H1 (cell line): ENCODE measurements at regions not wholly inside any gene's neighbourhood (a gene's known extent, or its start where the extent isn't known, plus 50 kb on each side); places are given as distances from the start of the nearest gene placed in this dataset.

Experiments used
- BCL11A ChIP-seq, 2 experiments: IDR thresholded peaks; one replicate each; pipeline ENCODE4 v1.6.1; 2011; ENCODE audit warnings: low read depth in 2 of 2, low read length in 2 of 2, mild to moderate bottlenecking in 2 of 2
- HDAC2 ChIP-seq, 2 experiments: fragments of 300-600 bp in 1 of 2; sonication (generic) in 1 of 2; IDR thresholded peaks; 2 replicates each; pipeline ENCODE4 v1.6.1; 2011 to 2012; ENCODE audit warnings: low read depth in 2 of 2, low read length in 2 of 2, mild to moderate bottlenecking in 2 of 2, moderate library complexity in 2 of 2, borderline replicate concordance in 1 of 2, inconsistent platforms in 1 of 2
- KDM1A ChIP-seq: fragments of 200-600, 300-600 bp; sonication (generic); IDR thresholded peaks from 2 replicates; pipeline ENCODE4 v1.7.1; 2016; ENCODE audit warnings: mild to moderate bottlenecking, low read length, borderline replicate concordance
- KDM4A ChIP-seq: IDR thresholded peaks from one replicate; pipeline ENCODE4 v1.7.1; 2012; ENCODE audit warnings: low read depth, mild to moderate bottlenecking, moderate library complexity, low read length, inconsistent platforms; ENCODE audit not compliant: severe bottlenecking
- KDM5A ChIP-seq: fragments of 200-600 bp; IDR thresholded peaks from 2 replicates; pipeline ENCODE4 v1.7.1; 2012; ENCODE audit warnings: mild to moderate bottlenecking, low read length, inconsistent platforms, mixed read lengths
- PHF8 ChIP-seq: fragments of 200-600 bp; sonication (generic); conservative IDR thresholded peaks from 2 replicates; pipeline ENCODE4 v1.7.1; 2012; ENCODE audit warnings: low read depth, mild to moderate bottlenecking, inconsistent platforms, low read length, moderate library complexity
- POU5F1 ChIP-seq: IDR thresholded peaks from 2 replicates; pipeline ENCODE4 v1.6.1; 2011; ENCODE audit warnings: low read depth, mild to moderate bottlenecking, low read length, moderate library complexity
- SAP30 ChIP-seq: fragments of 300-600 bp; sonication (generic); IDR thresholded peaks from 2 replicates; pipeline ENCODE4 v1.7.1; 2012; ENCODE audit warnings: low read length, moderate library complexity, mild to moderate bottlenecking, inconsistent platforms; ENCODE audit not compliant: insufficient read depth, insufficient replicate concordance
- SRF ChIP-seq: IDR thresholded peaks from 2 replicates; pipeline ENCODE4 v1.6.1; 2011; ENCODE audit warnings: mild to moderate bottlenecking, low read depth, low read length, moderate library complexity
- TCF12 ChIP-seq: IDR thresholded peaks from 2 replicates; pipeline ENCODE4 v1.6.1; 2011; ENCODE audit warnings: low read depth, mild to moderate bottlenecking, low read length
- TF ChIP-seq, protein P1 (sequence below): fragments of 300-600 bp; sonication (generic); IDR thresholded peaks from 2 replicates; pipeline ENCODE4 v1.7.1; 2012; ENCODE audit warnings: low read length, moderate library complexity, mild to moderate bottlenecking, inconsistent platforms; ENCODE audit not compliant: insufficient replicate concordance

DNA sequence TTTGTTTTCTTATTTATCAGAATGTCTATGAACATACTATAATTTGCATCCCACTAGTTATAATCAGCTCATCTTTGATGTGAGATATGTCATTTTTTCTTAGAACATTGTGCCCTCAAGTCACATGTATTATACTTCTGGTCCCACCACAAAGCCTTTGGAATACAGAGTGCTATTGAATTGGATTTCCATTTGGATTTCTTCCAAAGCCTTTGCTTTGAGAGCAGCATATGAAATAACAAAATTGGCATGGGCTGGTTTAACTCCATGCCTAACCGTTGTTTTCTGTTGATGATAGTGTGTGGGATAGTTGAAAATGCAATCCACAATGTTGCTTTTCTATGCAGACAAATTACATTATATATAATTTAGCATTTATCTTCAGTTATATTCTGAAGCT lies 284.5 kb upstream of the PLSCR5 start (continued):
- TF ChIP-seq, protein P1, sequence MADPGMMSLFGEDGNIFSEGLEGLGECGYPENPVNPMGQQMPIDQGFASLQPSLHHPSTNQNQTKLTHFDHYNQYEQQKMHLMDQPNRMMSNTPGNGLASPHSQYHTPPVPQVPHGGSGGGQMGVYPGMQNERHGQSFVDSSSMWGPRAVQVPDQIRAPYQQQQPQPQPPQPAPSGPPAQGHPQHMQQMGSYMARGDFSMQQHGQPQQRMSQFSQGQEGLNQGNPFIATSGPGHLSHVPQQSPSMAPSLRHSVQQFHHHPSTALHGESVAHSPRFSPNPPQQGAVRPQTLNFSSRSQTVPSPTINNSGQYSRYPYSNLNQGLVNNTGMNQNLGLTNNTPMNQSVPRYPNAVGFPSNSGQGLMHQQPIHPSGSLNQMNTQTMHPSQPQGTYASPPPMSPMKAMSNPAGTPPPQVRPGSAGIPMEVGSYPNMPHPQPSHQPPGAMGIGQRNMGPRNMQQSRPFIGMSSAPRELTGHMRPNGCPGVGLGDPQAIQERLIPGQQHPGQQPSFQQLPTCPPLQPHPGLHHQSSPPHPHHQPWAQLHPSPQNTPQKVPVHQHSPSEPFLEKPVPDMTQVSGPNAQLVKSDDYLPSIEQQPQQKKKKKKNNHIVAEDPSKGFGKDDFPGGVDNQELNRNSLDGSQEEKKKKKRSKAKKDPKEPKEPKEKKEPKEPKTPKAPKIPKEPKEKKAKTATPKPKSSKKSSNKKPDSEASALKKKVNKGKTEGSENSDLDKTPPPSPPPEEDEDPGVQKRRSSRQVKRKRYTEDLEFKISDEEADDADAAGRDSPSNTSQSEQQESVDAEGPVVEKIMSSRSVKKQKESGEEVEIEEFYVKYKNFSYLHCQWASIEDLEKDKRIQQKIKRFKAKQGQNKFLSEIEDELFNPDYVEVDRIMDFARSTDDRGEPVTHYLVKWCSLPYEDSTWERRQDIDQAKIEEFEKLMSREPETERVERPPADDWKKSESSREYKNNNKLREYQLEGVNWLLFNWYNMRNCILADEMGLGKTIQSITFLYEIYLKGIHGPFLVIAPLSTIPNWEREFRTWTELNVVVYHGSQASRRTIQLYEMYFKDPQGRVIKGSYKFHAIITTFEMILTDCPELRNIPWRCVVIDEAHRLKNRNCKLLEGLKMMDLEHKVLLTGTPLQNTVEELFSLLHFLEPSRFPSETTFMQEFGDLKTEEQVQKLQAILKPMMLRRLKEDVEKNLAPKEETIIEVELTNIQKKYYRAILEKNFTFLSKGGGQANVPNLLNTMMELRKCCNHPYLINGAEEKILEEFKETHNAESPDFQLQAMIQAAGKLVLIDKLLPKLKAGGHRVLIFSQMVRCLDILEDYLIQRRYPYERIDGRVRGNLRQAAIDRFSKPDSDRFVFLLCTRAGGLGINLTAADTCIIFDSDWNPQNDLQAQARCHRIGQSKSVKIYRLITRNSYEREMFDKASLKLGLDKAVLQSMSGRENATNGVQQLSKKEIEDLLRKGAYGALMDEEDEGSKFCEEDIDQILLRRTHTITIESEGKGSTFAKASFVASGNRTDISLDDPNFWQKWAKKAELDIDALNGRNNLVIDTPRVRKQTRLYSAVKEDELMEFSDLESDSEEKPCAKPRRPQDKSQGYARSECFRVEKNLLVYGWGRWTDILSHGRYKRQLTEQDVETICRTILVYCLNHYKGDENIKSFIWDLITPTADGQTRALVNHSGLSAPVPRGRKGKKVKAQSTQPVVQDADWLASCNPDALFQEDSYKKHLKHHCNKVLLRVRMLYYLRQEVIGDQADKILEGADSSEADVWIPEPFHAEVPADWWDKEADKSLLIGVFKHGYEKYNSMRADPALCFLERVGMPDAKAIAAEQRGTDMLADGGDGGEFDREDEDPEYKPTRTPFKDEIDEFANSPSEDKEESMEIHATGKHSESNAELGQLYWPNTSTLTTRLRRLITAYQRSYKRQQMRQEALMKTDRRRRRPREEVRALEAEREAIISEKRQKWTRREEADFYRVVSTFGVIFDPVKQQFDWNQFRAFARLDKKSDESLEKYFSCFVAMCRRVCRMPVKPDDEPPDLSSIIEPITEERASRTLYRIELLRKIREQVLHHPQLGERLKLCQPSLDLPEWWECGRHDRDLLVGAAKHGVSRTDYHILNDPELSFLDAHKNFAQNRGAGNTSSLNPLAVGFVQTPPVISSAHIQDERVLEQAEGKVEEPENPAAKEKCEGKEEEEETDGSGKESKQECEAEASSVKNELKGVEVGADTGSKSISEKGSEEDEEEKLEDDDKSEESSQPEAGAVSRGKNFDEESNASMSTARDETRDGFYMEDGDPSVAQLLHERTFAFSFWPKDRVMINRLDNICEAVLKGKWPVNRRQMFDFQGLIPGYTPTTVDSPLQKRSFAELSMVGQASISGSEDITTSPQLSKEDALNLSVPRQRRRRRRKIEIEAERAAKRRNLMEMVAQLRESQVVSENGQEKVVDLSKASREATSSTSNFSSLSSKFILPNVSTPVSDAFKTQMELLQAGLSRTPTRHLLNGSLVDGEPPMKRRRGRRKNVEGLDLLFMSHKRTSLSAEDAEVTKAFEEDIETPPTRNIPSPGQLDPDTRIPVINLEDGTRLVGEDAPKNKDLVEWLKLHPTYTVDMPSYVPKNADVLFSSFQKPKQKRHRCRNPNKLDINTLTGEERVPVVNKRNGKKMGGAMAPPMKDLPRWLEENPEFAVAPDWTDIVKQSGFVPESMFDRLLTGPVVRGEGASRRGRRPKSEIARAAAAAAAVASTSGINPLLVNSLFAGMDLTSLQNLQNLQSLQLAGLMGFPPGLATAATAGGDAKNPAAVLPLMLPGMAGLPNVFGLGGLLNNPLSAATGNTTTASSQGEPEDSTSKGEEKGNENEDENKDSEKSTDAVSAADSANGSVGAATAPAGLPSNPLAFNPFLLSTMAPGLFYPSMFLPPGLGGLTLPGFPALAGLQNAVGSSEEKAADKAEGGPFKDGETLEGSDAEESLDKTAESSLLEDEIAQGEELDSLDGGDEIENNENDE, result no peak
- TF ChIP-seq HDAC2 (IDR thresholded peaks at IDR 0.05; ENCODE audit: borderline replicate concordance in 1 of 2, low read depth in 2 of 2, low read length in 2 of 2) (no peak), BCL11A (IDR thresholded peaks at IDR 0.05; ENCODE audit: low read depth in 2 of 2, low read length in 2 of 2) (no peak), KDM5A (no peak), KDM1A (no peak), KDM4A (no peak), POU5F1 (no peak), PHF8 (no peak), SRF (no peak), SAP30 (no peak), TCF12 (no peak)
- TF ChIP-seq, all 59 proteins: peak for 0
